Karpas-422 (cell line): ENCODE measurements at regions not wholly inside any gene's neighbourhood (a gene's known extent, or its start where the extent isn't known, plus 50 kb on each side); places are given as distances from the start of the nearest gene placed in this dataset.

Experiments
- DNase-seq: peaks from one replicate; pipeline ENCODE4 v3.0.0-alpha.2; 2015
- H2AFZ ChIP-seq: fragments of 200-600 bp; sonication (generic); 2 replicates; pipeline ENCODE4 v1.6.1; 2014; ENCODE audit warnings: antibody characterized with exemption, low read length, mixed read lengths
- H3K27ac ChIP-seq: fragments of 200-600 bp; sonication (generic); 2 replicates; pipeline ENCODE4 v1.5.1; 2014; ENCODE audit warnings: mild to moderate bottlenecking, low read length, moderate library complexity
- H3K27me3 ChIP-seq: fragments of 200-600 bp; sonication (generic); 2 replicates; pipeline ENCODE4 v1.6.1; 2014; ENCODE audit warnings: low read length, mixed read lengths
- H3K36me3 ChIP-seq: fragments of 200-600 bp; sonication (generic); 2 replicates; pipeline ENCODE4 v1.6.1; 2014; ENCODE audit warnings: low read length, mixed read lengths; ENCODE audit not compliant: insufficient read depth
- H3K4me1 ChIP-seq: fragments of 200-600 bp; sonication (generic); 2 replicates; pipeline ENCODE4 v1.6.1; 2014; ENCODE audit warnings: mild to moderate bottlenecking, low read length, mixed read lengths
- H3K4me2 ChIP-seq: fragments of 200-600 bp; sonication (generic); 2 replicates; pipeline ENCODE4 v1.6.1; 2014; ENCODE audit warnings: low read length, low read depth, mild to moderate bottlenecking; ENCODE audit not compliant: poor library complexity, severe bottlenecking
- H3K4me3 ChIP-seq: fragments of 200-600 bp; sonication (generic); 2 replicates; pipeline ENCODE4 v1.5.1; 2014; ENCODE audit warnings: mild to moderate bottlenecking, antibody characterized with exemption, low read length, mixed read lengths
- H3K79me2 ChIP-seq: fragments of 200-600 bp; sonication (generic); 2 replicates; pipeline ENCODE4 v1.6.1; 2014; ENCODE audit warnings: mild to moderate bottlenecking, low read length, mixed read lengths
- H3K9ac ChIP-seq: fragments of 200-600 bp; sonication (generic); 2 replicates; pipeline ENCODE4 v1.6.0; 2014; ENCODE audit warnings: low read length
- H3K9me2 ChIP-seq: fragments of 200-600 bp; sonication (generic), shearing (Covaris generic); replicated peaks from 2 replicates; pipeline ENCODE4 v1.6.0; 2014; ENCODE audit warnings: mild to moderate bottlenecking, low read length, moderate library complexity; ENCODE audit not compliant: insufficient read depth
- H3K9me3 ChIP-seq: fragments of 300-700, 200-600 bp; sonication (generic); 2 replicates; pipeline ENCODE4 v1.6.1; 2014; ENCODE audit warnings: low read length, mixed read lengths
- H4K20me1 ChIP-seq: fragments of 200-600 bp; sonication (generic); 2 replicates; pipeline ENCODE4 v1.6.1; 2014; ENCODE audit warnings: mild to moderate bottlenecking, antibody characterized with exemption, low read length, low read depth; ENCODE audit not compliant: insufficient read depth

- Histone ChIP-seq H3K36me3 (no peaks in the 10 kb centered on the region), H3K9me2 (no peaks in the 10 kb centered on the region), H3K4me3 (no peak overlapping the region), H3K27me3 (no peaks in the 10 kb centered on the region), H3K4me1 (no peaks in the 10 kb centered on the region), H3K9ac (no peak overlapping the region), H3K27ac (no peak overlapping the region), H3K9me3 (no peaks in the 10 kb centered on the region), H3K79me2 (no peaks in the 10 kb centered on the region), H3K4me2 (no peak overlapping the region), H4K20me1 (no peaks in the 10 kb centered on the region), H2AFZ (no peak overlapping the region)
- no peak for DNase-seq
Observed at GRCh38 chr6:14670806-14671205, 553.2 kb downstream of the CD83 start.

- DNase-seq, result no peak
- Histone ChIP-seq H3K79me2 (no peaks in the 10 kb centered on the region), H2AFZ (no peak overlapping the region), H3K9me3 (no peaks in the 10 kb centered on the region), H3K27me3 (no peaks in the 10 kb centered on the region), H3K36me3 (no peaks in the 10 kb centered on the region), H3K4me3 (no peak overlapping the region), H4K20me1 (no peaks in the 10 kb centered on the region), H3K9ac (no peak overlapping the region), H3K4me1 (no peaks in the 10 kb centered on the region), H3K4me2 (no peak overlapping the region), H3K9me2 (no peaks in the 10 kb centered on the region), H3K27ac (no peak overlapping the region)
Observed at GRCh38 chr6:14671261-14671681, 553.7 kb downstream of the CD83 start.

GRCh38 chr6:14671937-14672336 lies 554.4 kb downstream of the CD83 start:
- Histone ChIP-seq H4K20me1 (no peaks in the 10 kb centered on the region), H3K27ac (no peak overlapping the region), H2AFZ (no peak overlapping the region), H3K36me3 (no peaks in the 10 kb centered on the region), H3K79me2 (no peaks in the 10 kb centered on the region), H3K4me1 (no peaks in the 10 kb centered on the region), H3K9me3 (no peaks in the 10 kb centered on the region), H3K9ac (no peak overlapping the region), H3K4me2 (no peak overlapping the region), H3K27me3 (no peaks in the 10 kb centered on the region), H3K4me3 (no peak overlapping the region), H3K9me2 (no peaks in the 10 kb centered on the region)
- no peak for DNase-seq

GRCh38 chr6:14673201-14673600 lies 555.6 kb downstream of the CD83 start:
- Histone ChIP-seq H4K20me1 (no peaks in the 10 kb centered on the region), H2AFZ (no peak overlapping the region), H3K27me3 (no peaks in the 10 kb centered on the region), H3K79me2 (no peaks in the 10 kb centered on the region), H3K4me3 (no peak overlapping the region), H3K4me1 (no peaks in the 10 kb centered on the region), H3K27ac (no peak overlapping the region), H3K9ac (no peak overlapping the region), H3K9me2 (no peaks in the 10 kb centered on the region), H3K9me3 (no peaks in the 10 kb centered on the region), H3K36me3 (no peaks in the 10 kb centered on the region), H3K4me2 (no peak overlapping the region)
- DNase-seq, result no peak

GRCh38 chr6:14674458-14674857 lies 556.9 kb downstream of the CD83 start:
- Histone ChIP-seq H3K4me1 (no peaks in the 10 kb centered on the region), H3K9me3 (no peaks in the 10 kb centered on the region), H3K36me3 (no peaks in the 10 kb centered on the region), H3K9me2 (no peaks in the 10 kb centered on the region), H3K9ac (no peak overlapping the region), H3K27ac (no peak overlapping the region), H3K4me3 (no peak overlapping the region), H3K4me2 (no peak overlapping the region), H3K27me3 (no peaks in the 10 kb centered on the region), H2AFZ (no peak overlapping the region), H4K20me1 (no peaks in the 10 kb centered on the region), H3K79me2 (no peaks in the 10 kb centered on the region)
- no peak for DNase-seq

GRCh38 chr6:14674867-14675648 lies 557.5 kb downstream of the CD83 start:
- DNase-seq, result no peak
- Histone ChIP-seq H3K9me2 (no peaks in the 10 kb centered on the region), H3K27ac (no peak overlapping the region), H3K9me3 (no peaks in the 10 kb centered on the region), H2AFZ (no peak overlapping the region), H3K79me2 (no peaks in the 10 kb centered on the region), H3K36me3 (no peaks in the 10 kb centered on the region), H3K9ac (no peak overlapping the region), H4K20me1 (no peaks in the 10 kb centered on the region), H3K4me1 (no peaks in the 10 kb centered on the region), H3K4me3 (no peak overlapping the region), H3K27me3 (no peaks in the 10 kb centered on the region), H3K4me2 (no peak overlapping the region)

GRCh38 chr6:14676064-14676463 lies 558.5 kb downstream of the CD83 start:
- H3K4me1 ChIP-seq, result no peaks in the 10 kb centered on the region
- H3K4me2 ChIP-seq, result no peak overlapping the region
- no peaks in the 10 kb centered on the region for H3K36me3 ChIP-seq
- H3K9me2 ChIP-seq, result no peaks in the 10 kb centered on the region
- no peak for DNase-seq
- no peak overlapping the region for H3K27ac ChIP-seq
- no peak overlapping the region for H2AFZ ChIP-seq
- H3K79me2 ChIP-seq, result no peaks in the 10 kb centered on the region
- no peaks in the 10 kb centered on the region for H3K9me3 ChIP-seq
- H3K4me3 ChIP-seq, result no peak overlapping the region
- H4K20me1 ChIP-seq, result no peaks in the 10 kb centered on the region
- H3K27me3 ChIP-seq, result no peaks in the 10 kb centered on the region
- no peak overlapping the region for H3K9ac ChIP-seq

- H3K9ac ChIP-seq, result no peak overlapping the region
- no peak overlapping the region for H2AFZ ChIP-seq
- no peak overlapping the region for H3K27ac ChIP-seq
- no peak overlapping the region for H3K4me3 ChIP-seq
- no peaks in the 10 kb centered on the region for H3K9me2 ChIP-seq
- no peaks in the 10 kb centered on the region for H3K36me3 ChIP-seq
- no peak for DNase-seq
- no peaks in the 10 kb centered on the region for H4K20me1 ChIP-seq
- no peaks in the 10 kb centered on the region for H3K4me1 ChIP-seq
- no peaks in the 10 kb centered on the region for H3K79me2 ChIP-seq
- H3K9me3 ChIP-seq, result no peaks in the 10 kb centered on the region
- no peaks in the 10 kb centered on the region for H3K27me3 ChIP-seq
- H3K4me2 ChIP-seq, result no peak overlapping the region
Observed at GRCh38 chr6:14676977-14677781, 559.6 kb downstream of the CD83 start.
